KOPT-K1 (cell line): ENCODE measurements at regions not wholly inside any gene's neighbourhood (a gene's known extent, or its start where the extent isn't known, plus 50 kb on each side); places are given as distances from the start of the nearest gene placed in this dataset.
"Not testable (repeated sequence)": the region's sequence is repeated elsewhere in the genome, so short reads cannot be mapped to it uniquely, and the experiment has no call there.

Experiments used
- H3K27ac ChIP-seq: fragments of 200-600 bp; sonication (generic); 2 replicates; pipeline ENCODE4 v1.5.1; 2016; ENCODE audit warnings: antibody characterized with exemption, mild to moderate bottlenecking, low read depth, low read length; ENCODE audit not compliant: poor library complexity, severe bottlenecking
- H3K36me3 ChIP-seq: fragments of 200-600 bp; sonication (generic); 2 replicates; pipeline ENCODE4 v1.5.1; 2017; ENCODE audit warnings: antibody characterized with exemption, mild to moderate bottlenecking, low read length, moderate library complexity; ENCODE audit not compliant: insufficient read depth
- H3K9me3 ChIP-seq: fragments of 200-600 bp; sonication (generic); 2 replicates; pipeline ENCODE4 v1.5.1; 2017; ENCODE audit warnings: antibody characterized with exemption, low read length, mild to moderate bottlenecking; ENCODE audit not compliant: insufficient read depth, poor library complexity, severe bottlenecking

- H3K36me3 ChIP-seq = no peaks in the 10 kb centered on the region
- no peaks in the 10 kb centered on the region for H3K9me3 ChIP-seq
- no peak overlapping the region for H3K27ac ChIP-seq
Observed at GRCh38 chr7:155234158-155234492, 63.6 kb upstream of the INSIG1 start.

GRCh38 chr7:155234950-155235789, 62.5 kb upstream of the INSIG1 start:
- no peak overlapping the region for H3K27ac ChIP-seq
- H3K9me3 ChIP-seq = no peaks in the 10 kb centered on the region
- H3K36me3 ChIP-seq = no peaks in the 10 kb centered on the region

GRCh38 chr7:155236386-155236785, 61.3 kb upstream of the INSIG1 start:
- H3K9me3 ChIP-seq = no peaks in the 10 kb centered on the region
- no peaks in the 10 kb centered on the region for H3K36me3 ChIP-seq
- H3K27ac ChIP-seq = no peak overlapping the region

GRCh38 chr7:155237297-155237696, 60.4 kb upstream of the INSIG1 start:
- no peaks in the 10 kb centered on the region for H3K9me3 ChIP-seq
- no peaks in the 10 kb centered on the region for H3K36me3 ChIP-seq
- peak overlapping the region; percentile 35 for H3K27ac ChIP-seq

- peak overlapping the region; percentile 35 for H3K27ac ChIP-seq
- peaks cover 2% of the 10 kb centered on the region for H3K9me3 ChIP-seq
- no peaks in the 10 kb centered on the region for H3K36me3 ChIP-seq
Observed at GRCh38 chr7:155237730-155238129, 59.9 kb upstream of the INSIG1 start.

GRCh38 chr7:155239431-155240087, 58.1 kb upstream of the INSIG1 start:
- H3K36me3 ChIP-seq, H3K27ac ChIP-seq: not testable (repeated sequence)
- H3K9me3 ChIP-seq = peaks cover 20% of the 10 kb centered on the region

- Histone ChIP-seq H3K36me3 (no peaks in the 10 kb centered on the region), H3K27ac (no peak overlapping the region), H3K9me3 (peaks cover 20% of the 10 kb centered on the region)
Observed at GRCh38 chr7:155244675-155245074, 53.0 kb upstream of the INSIG1 start.

- H3K9me3 ChIP-seq = peaks cover 18% of the 10 kb centered on the region
- H3K36me3 ChIP-seq = no peaks in the 10 kb centered on the region
- H3K27ac ChIP-seq = no peak overlapping the region
Observed at GRCh38 chr7:155247479-155248365, 50.0 kb upstream of the INSIG1 start.
